Panc1 (cell line): ENCODE measurements at regions not wholly inside any gene's neighbourhood (a gene's known extent, or its start where the extent isn't known, plus 50 kb on each side); places are given as distances from the start of the nearest gene placed in this dataset.

ENCODE experiments used
- ATAC-seq: fragments of 200-7000 bp; cut with Tn5 transposase; 2 replicates; pipeline ENCODE4 v1.9.1; 2020; ENCODE audit warnings: mild to moderate bottlenecking, moderate library complexity
- BruUV-seq: library from RNA; stranded (reverse); fragments of 400-500 nt; replicated peaks from 2 replicates; lab custom pipeline; 2021; lab: Mats Ljungman, UMichigan
- CTCF ChIA-PET: fragments of 300-600 bp; sonication (Branson Sonifier 250); formaldehyde crosslinking; loops from one replicate; lab custom pipeline; 2022; ENCODE audit warnings: antibody characterized with exemption; lab: Charles Lee
- POLR2A ChIA-PET: fragments of 300-600 bp; sonication (Branson Sonifier 250); formaldehyde crosslinking; loops from one replicate; lab custom pipeline; 2022; ENCODE audit warnings: antibody characterized with exemption; lab: Charles Lee
- DNase-seq: peaks from one replicate; pipeline ENCODE4 v3.0.0-alpha.2; 2010; ENCODE audit warnings: low read depth, low spot score
- H3K27ac ChIP-seq: 2 replicates; pipeline ENCODE4 v1.5.1; 2011; ENCODE audit warnings: mild to moderate bottlenecking, low read length, inconsistent platforms
- H3K27me3 ChIP-seq: fragments of 200-500 bp; sonication (Bioruptor generic); 2 replicates; pipeline ENCODE4 v1.6.0; 2014; ENCODE audit warnings: low read length, inconsistent platforms; ENCODE audit not compliant: control insufficient read depth, insufficient read depth
- H3K36me3 ChIP-seq: fragments of 200-500 bp; sonication (Bioruptor generic); 2 replicates; pipeline ENCODE4 v1.5.1; 2014; ENCODE audit warnings: inconsistent platforms, mild to moderate bottlenecking, low read length, moderate library complexity; ENCODE audit not compliant: control insufficient read depth, insufficient read depth
- H3K4me1 ChIP-seq: 2 replicates; pipeline ENCODE4 v1.5.1; 2011; ENCODE audit warnings: inconsistent platforms, mild to moderate bottlenecking, low read length, moderate library complexity; ENCODE audit not compliant: control insufficient read depth, insufficient read depth
- H3K4me3 ChIP-seq, 2 experiments: 2 replicates each; pipeline ENCODE4 v1.5.1; 2011 to 2012; ENCODE audit warnings: low read depth in 2 of 2, low read length in 2 of 2, mild to moderate bottlenecking in 2 of 2, inconsistent platforms in 1 of 2, moderate library complexity in 1 of 2
- H3K9me3 ChIP-seq: fragments of 200-500 bp; sonication (Bioruptor generic); 2 replicates; pipeline ENCODE4 v1.5.1; 2014; ENCODE audit warnings: low read depth, mild to moderate bottlenecking, inconsistent platforms, low read length, moderate library complexity; ENCODE audit not compliant: control insufficient read depth, insufficient read depth
- CTCF ChIP-seq: fragments of 450-650 bp; IDR thresholded peaks from 2 replicates; pipeline ENCODE4 v1.5.1; 2017; ENCODE audit warnings: mild to moderate bottlenecking
- POLR2AphosphoS5 ChIP-seq: IDR thresholded peaks from 2 replicates; pipeline ENCODE4 v1.6.1; 2012; ENCODE audit warnings: mild to moderate bottlenecking, low read depth, low read length, moderate library complexity
- REST ChIP-seq, 2 experiments: IDR thresholded peaks; 2 replicates each; pipeline ENCODE4 v1.6.1; 2011 to 2012; ENCODE audit warnings: low read depth in 2 of 2, control low read depth in 1 of 2, low read length in 1 of 2, mild to moderate bottlenecking in 1 of 2, moderate library complexity in 1 of 2; ENCODE audit not compliant: insufficient read depth in 1 of 2
- SIN3A ChIP-seq: IDR thresholded peaks from 2 replicates; pipeline ENCODE4 v1.6.1; 2012; ENCODE audit warnings: low read depth, mild to moderate bottlenecking, low read length, moderate library complexity, borderline replicate concordance; ENCODE audit not compliant: insufficient read depth
- TCF7L2 ChIP-seq: IDR thresholded peaks from 2 replicates; pipeline ENCODE4 v1.6.1; 2011; ENCODE audit warnings: mild to moderate bottlenecking, low read depth, low read length, inconsistent platforms
- in situ Hi-C: cut with HindIII; loops from 2 replicates; pipeline ENCODE4 v1.10.0; 2016; ENCODE audit warnings: low sequenced_read_pairs, low pct_unique_long_range_greater_than_20kb
- intact Hi-C: fragments of 100-400 bp; cut with micrococcal nuclease; formaldehyde crosslinking; loops from one replicate; pipeline ENCODE4 v1.10.0; 2022; ENCODE audit not compliant: unreplicated experiment

- intact Hi-C loops (no loop called here), in situ Hi-C loops (no loop called here)
- H3K27me3 ChIP-seq = peaks cover 8% of the 10 kb centered on the region; the same call in 1 of the 2 replicates
- no peaks in the 10 kb centered on the region for H3K36me3 ChIP-seq
- ChIA-PET CTCF (no interaction called here), POLR2A (no interaction called here)
- no peaks in the 10 kb centered on the region for H3K4me1 ChIP-seq
- no peak overlapping the region for H3K27ac ChIP-seq
- DNase-seq (no peak), ATAC-seq (no peak)
- no TSS peak for BruUV-seq
- no peak for TF ChIP-seq SIN3A
- no peak for TF ChIP-seq CTCF
- TF ChIP-seq POLR2AphosphoS5 = no peak
- no peak for TF ChIP-seq REST (IDR thresholded peaks at IDR 0.05; ENCODE audit: insufficient read depth in 1 of 2, low read depth in 2 of 2, low read length in 1 of 2)
- no peak for TF ChIP-seq TCF7L2
- H3K4me3 ChIP-seq = no peak overlapping the region
- H3K9me3 ChIP-seq = no peaks in the 10 kb centered on the region
Observed at GRCh38 chr7:26443006-26443405, 151.3 kb downstream of the SNX10 start.

GRCh38 chr7:26443751-26444150, 152.1 kb downstream of the SNX10 start:
- Histone ChIP-seq H3K27me3 (peaks cover 8% of the 10 kb centered on the region; the same call in 1 of the 2 replicates), H3K27ac (no peak overlapping the region), H3K9me3 (no peaks in the 10 kb centered on the region), H3K4me3 (no peak overlapping the region), H3K4me1 (no peaks in the 10 kb centered on the region), H3K36me3 (no peaks in the 10 kb centered on the region)
- POLR2A ChIA-PET = no interaction called here
- DNase-seq = no peak
- CTCF ChIA-PET = no interaction called here
- TF ChIP-seq CTCF = no peak
- TF ChIP-seq SIN3A = no peak
- no peak for TF ChIP-seq TCF7L2
- intact Hi-C loops (no loop called here), in situ Hi-C loops (no loop called here)
- BruUV-seq = no TSS peak
- no peak for ATAC-seq
